Activated CD8-positive, alpha-beta memory T cell treated with anti-CD3 and anti-CD28 coated beads, Interleukin-2, amount 10 ng/mL, durations not matched to agents 7 days and 5 days (primary cell): ENCODE measurements at regions not wholly inside any gene's neighbourhood (a gene's known extent, or its start where the extent isn't known, plus 50 kb on each side); places are given as distances from the start of the nearest gene placed in this dataset. TPM values are rescaled to one million over a fixed set of nuclear protein-coding genes. Genes with fewer than 3 reads are reported as not detected.

ENCODE experiments used
- ATAC-seq: fragments of 150-1000 bp; cut with Tn5 transposase; one replicate; pipeline ENCODE4 v1.10.0; 2021; ENCODE audit warnings: moderate library complexity
- CTCF ChIA-PET: fragments of 350-600 bp; sonication (Branson Sonifier 250); formaldehyde crosslinking; loops from one replicate; lab custom pipeline; 2021; ENCODE audit warnings: antibody characterized with exemption; lab: Charles Lee
- DNase-seq: peaks from one replicate; pipeline ENCODE4 v3.0.0-alpha.2; 2020
- H3K27ac Mint-ChIP-seq: one replicate; pipeline ENCODE4 v1.8.0; 2021; ENCODE audit warnings: mild to moderate bottlenecking, mixed read lengths
- H3K27me3 Mint-ChIP-seq: one replicate; pipeline ENCODE4 v1.8.0; 2021; ENCODE audit warnings: mixed read lengths
- H3K36me3 Mint-ChIP-seq: one replicate; pipeline ENCODE4 v1.8.0; 2021; ENCODE audit warnings: mild to moderate bottlenecking, mixed read lengths
- H3K4me1 Mint-ChIP-seq: one replicate; pipeline ENCODE4 v1.8.0; 2021; ENCODE audit warnings: mixed read lengths
- H3K4me3 Mint-ChIP-seq: one replicate; pipeline ENCODE4 v1.8.0; 2021; ENCODE audit warnings: mild to moderate bottlenecking, moderate library complexity, mixed read lengths
- H3K9me3 Mint-ChIP-seq: one replicate; pipeline ENCODE4 v1.8.0; 2022; ENCODE audit warnings: low read depth, mixed read lengths
- microRNA-seq: library from miRNA; unstranded; fragments of <30 nt; microRNA quantifications from one replicate; pipeline ENCODE4 v1.2.0, GENCODE V29; 2022

DNA sequence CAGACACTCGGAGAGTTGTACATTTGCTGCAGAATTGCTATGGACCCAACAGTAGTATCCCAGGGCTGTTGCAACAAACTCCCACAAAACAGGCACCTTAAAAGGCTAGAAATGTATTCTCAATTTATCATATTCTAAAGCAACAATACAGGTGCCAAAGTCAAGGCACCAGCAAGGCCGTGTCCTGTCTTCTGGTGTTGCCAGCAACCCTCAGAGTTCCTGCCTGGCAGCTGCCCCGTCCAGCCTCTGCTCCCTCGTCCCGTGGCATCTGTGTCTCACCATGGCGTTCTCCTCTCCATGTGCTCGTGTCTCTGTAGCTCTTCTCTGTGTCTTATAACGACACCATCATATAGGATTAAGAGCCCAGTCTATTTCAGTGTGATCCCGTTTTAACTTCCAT, 67.7 kb upstream of the ARGLU1 start:
- Mint-ChIP-seq H3K36me3 (no peaks in the 10 kb centered on the region), H3K4me1 (no peaks in the 10 kb centered on the region), H3K27me3 (peaks cover 7% of the 10 kb centered on the region), H3K9me3 (no peaks in the 10 kb centered on the region), H3K4me3 (no peak overlapping the region), H3K27ac (no peak overlapping the region)
- CTCF ChIA-PET, result no interaction called here
- ATAC-seq (no peak), DNase-seq (no peak)

DNA sequence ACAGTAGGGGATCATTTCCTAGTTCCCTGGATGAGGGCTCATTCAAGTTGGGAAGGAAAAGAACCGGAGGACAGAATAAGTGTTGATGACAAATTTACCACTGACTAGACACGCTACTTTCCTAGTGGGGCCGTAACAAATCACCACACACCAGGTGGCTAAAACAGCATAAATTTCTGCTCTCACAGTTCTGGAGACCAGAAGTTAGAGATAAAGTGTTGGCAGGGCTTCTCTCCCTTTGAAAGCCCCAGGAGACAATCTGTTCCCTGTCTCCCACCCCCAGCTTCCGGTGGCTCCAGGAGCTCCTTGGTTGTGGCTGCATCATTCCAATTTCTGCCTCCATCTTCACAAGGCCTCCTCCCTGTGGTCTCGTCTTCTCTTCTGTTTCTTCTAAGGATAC, 65.4 kb upstream of the ARGLU1 start:
- Mint-ChIP-seq H3K4me1 (no peaks in the 10 kb centered on the region), H3K36me3 (no peaks in the 10 kb centered on the region), H3K9me3 (no peaks in the 10 kb centered on the region), H3K4me3 (no peak overlapping the region), H3K27ac (no peak overlapping the region), H3K27me3 (peaks cover 15% of the 10 kb centered on the region)
- CTCF ChIA-PET, result no interaction called here
- ATAC-seq (no peak), DNase-seq (no peak)

DNA sequence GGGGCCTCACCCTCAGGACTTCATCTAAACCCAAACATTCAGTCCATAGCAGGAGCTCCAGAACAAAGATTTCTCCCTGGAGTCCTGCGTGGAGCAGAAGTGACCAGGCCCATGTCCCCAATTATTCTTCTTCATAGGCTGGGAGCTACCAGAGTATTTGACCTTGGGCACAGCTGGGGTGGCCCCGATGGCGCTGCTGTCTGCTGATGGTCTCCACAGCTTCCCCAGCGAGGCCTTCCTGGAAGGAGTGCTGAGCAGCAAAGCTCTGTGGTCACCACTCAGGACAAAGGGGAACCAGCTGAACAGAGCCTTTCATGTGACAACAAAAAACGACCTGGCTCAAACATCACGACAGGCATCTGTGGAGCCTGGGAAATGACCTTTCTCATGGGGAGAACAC, 62.7 kb upstream of the ARGLU1 start:
- H3K9me3 Mint-ChIP-seq, result no peaks in the 10 kb centered on the region
- no peaks in the 10 kb centered on the region for H3K36me3 Mint-ChIP-seq
- no peaks in the 10 kb centered on the region for H3K4me1 Mint-ChIP-seq
- H3K27me3 Mint-ChIP-seq, result peaks cover 19% of the 10 kb centered on the region
- H3K4me3 Mint-ChIP-seq, result no peak overlapping the region
- DNase-seq, result no peak
- CTCF ChIA-PET, result interaction anchor here (1.7 kb wide), 1 partner anchor 11 kb away, joined by 4 read pairs; no protein-coding TSS in a partner anchor
- ATAC-seq, result no peak
- H3K27ac Mint-ChIP-seq, result no peak overlapping the region

DNA sequence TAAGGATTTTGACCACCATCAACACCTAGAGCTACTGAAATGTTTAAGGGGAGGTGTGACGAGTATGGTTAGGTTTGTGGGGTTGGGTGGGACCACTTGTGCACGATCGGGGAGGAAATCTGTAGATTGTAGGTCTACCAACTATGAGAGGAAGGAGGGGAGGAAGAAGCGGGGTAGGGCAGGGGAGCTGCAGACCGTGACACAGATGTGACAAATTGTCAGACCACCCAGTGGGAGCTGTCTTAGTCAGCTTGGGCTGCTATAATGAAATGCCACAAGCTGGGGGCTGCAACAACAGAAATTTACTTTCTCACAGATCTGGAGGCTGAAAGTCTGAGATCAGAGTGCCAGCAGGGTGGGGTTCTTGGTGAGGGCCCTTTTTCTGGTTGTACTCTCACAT, 62.2 kb upstream of the ARGLU1 start:
- H3K27ac Mint-ChIP-seq, result no peak overlapping the region
- H3K4me1 Mint-ChIP-seq, result no peaks in the 10 kb centered on the region
- ATAC-seq (no peak), DNase-seq (no peak)
- CTCF ChIA-PET, result interaction anchor here (1.7 kb wide), 1 partner anchor 10 kb away, joined by 4 read pairs; no protein-coding TSS in a partner anchor
- H3K9me3 Mint-ChIP-seq, result no peaks in the 10 kb centered on the region
- no peak overlapping the region for H3K4me3 Mint-ChIP-seq
- H3K36me3 Mint-ChIP-seq, result no peaks in the 10 kb centered on the region
- peaks cover 22% of the 10 kb centered on the region for H3K27me3 Mint-ChIP-seq

DNA sequence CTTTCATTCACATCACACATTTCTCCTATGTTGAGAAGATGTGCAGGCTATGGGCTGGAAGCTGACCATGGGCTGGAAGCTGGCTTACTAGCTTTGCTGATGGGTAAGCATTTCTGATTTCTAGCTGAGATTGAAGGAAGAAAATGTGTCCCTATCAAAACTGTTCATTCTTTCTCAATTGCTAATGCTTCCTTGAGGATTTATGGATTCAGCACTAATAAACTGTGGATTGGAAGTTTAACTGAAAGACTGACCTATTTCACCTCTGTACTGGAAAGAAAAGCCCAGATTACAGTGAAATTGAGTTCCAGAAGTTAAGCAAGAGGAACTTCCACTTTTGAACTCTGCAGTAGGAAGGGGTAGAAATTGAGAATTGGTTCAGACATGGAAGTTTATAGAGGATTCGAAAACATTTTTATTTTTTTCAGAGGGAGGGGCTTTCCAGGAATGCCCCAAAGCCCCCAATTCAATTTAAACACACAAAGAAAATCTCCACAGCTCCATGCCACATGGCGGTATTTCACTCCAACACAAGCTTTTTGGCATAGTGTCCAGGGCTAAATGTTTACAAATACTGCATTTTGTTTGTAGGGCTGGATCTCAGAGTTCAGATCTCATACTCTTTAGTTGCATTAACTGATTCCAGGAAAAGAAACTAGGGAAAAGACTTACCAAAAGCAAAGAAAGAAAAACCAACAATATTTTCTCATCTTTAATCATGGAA, 61.2 kb upstream of the ARGLU1 start:
- ATAC-seq (no peak), DNase-seq (no peak)
- H3K27me3 Mint-ChIP-seq, result peaks cover 22% of the 10 kb centered on the region
- no peaks in the 10 kb centered on the region for H3K9me3 Mint-ChIP-seq
- CTCF ChIA-PET, result interaction anchor here (1.7 kb wide), 1 partner anchor 9 kb away, joined by 4 read pairs; no protein-coding TSS in a partner anchor
- H3K4me1 Mint-ChIP-seq, result no peaks in the 10 kb centered on the region
- no peaks in the 10 kb centered on the region for H3K36me3 Mint-ChIP-seq
- H3K4me3 Mint-ChIP-seq, result no peak overlapping the region
- H3K27ac Mint-ChIP-seq, result no peak overlapping the region

DNA sequence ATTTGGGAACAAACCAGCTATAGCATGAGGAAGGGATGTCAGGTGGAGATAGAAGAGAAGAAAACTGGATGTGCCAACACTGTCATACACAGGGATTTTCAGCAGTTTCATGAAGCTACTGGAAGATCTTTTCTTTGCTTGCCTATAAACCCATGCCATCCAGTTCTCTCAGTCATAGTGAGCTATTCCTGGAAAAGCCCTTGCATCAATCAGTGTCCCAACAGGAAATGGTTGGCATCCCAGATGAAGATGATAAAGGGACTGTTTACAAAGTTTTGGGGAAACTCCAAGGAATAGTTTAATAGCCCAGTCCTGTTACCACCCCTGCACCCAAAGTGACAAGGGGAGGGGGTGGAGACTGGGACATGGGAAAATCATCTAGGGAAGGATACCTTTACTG, 58.5 kb upstream of the ARGLU1 start:
- DNase-seq, result no peak
- no peak for ATAC-seq
- H3K27me3 Mint-ChIP-seq, result peaks cover 42% of the 10 kb centered on the region
- H3K4me1 Mint-ChIP-seq, result no peaks in the 10 kb centered on the region
- H3K27ac Mint-ChIP-seq, result no peak overlapping the region
- H3K4me3 Mint-ChIP-seq, result no peak overlapping the region
- H3K36me3 Mint-ChIP-seq, result no peaks in the 10 kb centered on the region
- CTCF ChIA-PET, result no interaction called here
- H3K9me3 Mint-ChIP-seq, result no peaks in the 10 kb centered on the region

DNA sequence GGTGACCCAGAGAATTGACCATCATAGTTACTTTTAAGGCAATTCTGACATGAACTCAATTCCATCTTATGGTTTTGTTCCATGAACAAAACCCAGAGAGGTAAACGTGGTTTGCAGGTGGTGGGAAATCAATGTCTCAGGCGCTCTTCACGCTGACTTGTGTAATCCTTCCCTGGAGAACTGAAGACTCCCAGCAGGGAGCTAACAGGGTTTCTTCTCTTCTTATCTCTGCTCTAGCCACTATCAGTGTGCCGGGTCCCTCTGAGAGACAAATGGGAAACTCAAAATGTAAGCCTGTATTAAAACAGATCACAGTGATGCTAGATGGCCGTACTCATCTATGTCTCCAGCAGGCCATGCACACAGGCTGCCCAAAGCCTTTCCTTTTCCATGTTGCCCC, 57.6 kb upstream of the ARGLU1 start:
- CTCF ChIA-PET, result no interaction called here
- H3K27me3 Mint-ChIP-seq, result peaks cover 49% of the 10 kb centered on the region
- no peaks in the 10 kb centered on the region for H3K4me1 Mint-ChIP-seq
- no peaks in the 10 kb centered on the region for H3K36me3 Mint-ChIP-seq
- DNase-seq (no peak), ATAC-seq (no peak)
- H3K9me3 Mint-ChIP-seq, result no peaks in the 10 kb centered on the region
- no peak overlapping the region for H3K27ac Mint-ChIP-seq
- H3K4me3 Mint-ChIP-seq, result no peak overlapping the region

DNA sequence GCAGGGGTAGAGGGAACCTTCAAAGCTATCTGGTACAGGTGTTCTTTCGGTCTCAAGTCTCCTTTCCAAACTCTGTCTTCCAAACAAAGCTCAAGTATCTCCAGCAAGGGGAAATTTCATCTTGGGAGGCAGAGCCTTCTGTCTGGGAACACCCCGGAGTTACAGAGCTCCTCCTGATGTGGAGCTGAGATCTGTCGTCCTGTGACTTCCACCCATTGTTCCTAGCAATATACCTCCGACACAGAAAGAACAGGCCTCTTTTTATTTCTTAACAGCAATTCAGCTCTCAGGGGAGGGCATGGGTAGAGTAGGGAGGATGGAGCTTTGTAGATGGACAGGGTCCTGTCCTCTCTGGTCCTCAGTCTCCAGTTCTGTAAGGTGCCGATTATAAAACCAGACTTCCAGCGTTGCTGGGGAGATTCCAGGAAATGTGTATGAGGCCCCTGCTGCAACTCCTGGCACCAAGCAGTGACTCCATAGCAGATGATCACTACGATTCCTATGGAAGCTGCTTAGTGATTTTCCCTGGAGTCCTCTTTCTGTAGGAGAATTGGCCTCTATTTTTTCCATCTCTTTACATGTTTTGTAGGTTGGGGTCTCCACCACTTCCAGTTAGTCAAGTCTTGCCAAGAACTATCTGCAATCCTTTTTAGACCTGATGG, 56.0 kb upstream of the ARGLU1 start:
- Mint-ChIP-seq H3K4me1 (peaks cover 4% of the 10 kb centered on the region), H3K36me3 (no peaks in the 10 kb centered on the region), H3K9me3 (no peaks in the 10 kb centered on the region), H3K4me3 (no peak overlapping the region), H3K27me3 (peaks cover 50% of the 10 kb centered on the region), H3K27ac (no peak overlapping the region)
- DNase-seq (no peak), ATAC-seq (no peak)
- CTCF ChIA-PET, result no interaction called here

DNA sequence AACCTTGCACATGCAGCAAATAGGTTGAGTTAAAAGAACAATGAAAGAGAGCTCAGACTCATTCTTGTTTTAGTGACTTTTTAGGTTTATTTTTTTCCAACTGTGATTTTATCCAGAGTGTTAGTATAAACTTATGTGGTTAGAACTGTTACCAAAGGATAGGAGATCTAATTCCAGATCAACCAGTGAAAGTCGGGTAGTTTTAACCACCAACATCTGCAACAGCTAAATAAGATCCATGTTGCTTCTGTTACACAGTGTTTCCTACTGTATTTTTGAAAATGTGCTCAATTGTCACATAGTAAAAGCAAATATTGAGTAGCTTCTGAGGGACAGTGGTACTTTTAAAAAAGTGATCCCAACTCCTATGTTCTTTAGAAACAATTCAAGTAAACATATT, 53.9 kb upstream of the ARGLU1 start:
- Mint-ChIP-seq H3K4me3 (no peak overlapping the region), H3K27ac (no peak overlapping the region), H3K36me3 (no peaks in the 10 kb centered on the region), H3K9me3 (no peaks in the 10 kb centered on the region), H3K4me1 (peaks cover 4% of the 10 kb centered on the region), H3K27me3 (peaks cover 48% of the 10 kb centered on the region)
- CTCF ChIA-PET, result interaction anchor here (1.4 kb wide), 1 partner anchor 88 kb away, joined by 3 read pairs; no protein-coding TSS in a partner anchor
- no peak for ATAC-seq
- no peak for DNase-seq

DNA sequence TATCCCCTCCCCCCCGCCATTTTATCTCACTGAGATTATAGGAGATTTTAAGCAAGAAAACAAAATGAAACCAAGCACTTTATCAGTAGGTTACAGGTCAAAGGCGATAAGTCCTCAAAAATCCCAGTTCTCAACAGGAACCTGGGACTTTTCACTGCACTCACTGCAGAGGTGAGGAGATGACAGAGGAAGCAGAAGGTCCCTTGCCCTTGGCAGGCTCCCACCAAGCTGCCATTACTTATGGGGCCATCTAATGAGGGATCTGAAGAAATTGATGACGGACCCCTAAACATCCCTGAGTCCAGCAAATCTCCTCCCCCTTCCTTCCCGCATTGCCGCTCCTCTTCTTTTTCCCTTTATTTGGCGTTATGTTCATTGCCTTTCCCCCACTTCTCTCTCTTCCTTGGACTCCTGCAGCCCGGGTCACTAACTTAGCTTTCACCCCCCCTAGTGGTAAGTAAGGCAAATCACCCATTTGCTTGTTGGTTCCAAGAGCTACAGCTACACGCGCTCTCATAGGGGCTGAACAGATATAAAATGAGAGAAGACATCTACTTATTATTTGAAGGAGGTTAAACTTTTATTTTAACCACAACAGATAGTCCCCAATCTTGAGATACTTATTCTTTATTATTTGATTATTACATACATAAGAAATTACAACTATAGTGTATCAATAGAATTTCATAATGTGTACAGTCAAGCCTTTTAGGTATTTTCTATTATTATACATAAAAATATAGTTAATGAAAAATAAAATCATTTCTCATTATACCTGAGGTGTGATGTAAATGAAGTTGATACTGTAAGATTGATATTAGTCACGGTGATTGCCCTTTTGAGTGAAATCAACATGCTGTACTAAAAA, 52.0 kb upstream of the ARGLU1 start:
- Mint-ChIP-seq H3K9me3 (no peaks in the 10 kb centered on the region), H3K4me1 (peaks cover 4% of the 10 kb centered on the region), H3K36me3 (no peaks in the 10 kb centered on the region), H3K27me3 (peaks cover 39% of the 10 kb centered on the region), H3K27ac (no peak overlapping the region), H3K4me3 (no peak overlapping the region)
- ATAC-seq, result peak; percentile 76
- peak; percentile 43 for DNase-seq
- CTCF ChIA-PET, result interaction anchor here (0.6 to 1.4 kb wide), 8 partner anchors 9 to 1027 kb away, joined by 3 to 12 read pairs (median 4); partner anchors contain the start of gene ARGLU1

Small RNA genes lying in the stretch of these regions (microRNA-seq; reads per million reads assigned to microRNA genes)
- not detected for gene MIR1267
